Stomach (tissue), 8 donors: ENCODE measurements at regions not wholly inside any gene's neighbourhood (a gene's known extent, or its start where the extent isn't known, plus 50 kb on each side); places are given as distances from the start of the nearest gene placed in this dataset.
A peak's percentile ranks its signal among the peaks of the same experiment; 100 is the strongest.

Experiments
- DNase-seq, 2 donors: peaks; one replicate each; pipeline versions ENCODE4 v3.0.0 to v3.0.0-alpha.2; 2013 to 2019
- H3K27ac ChIP-seq, 5 donors: fragments of 200-600 bp in 4 of 5; sonication (generic) in 4 of 5; one replicate each; pipeline ENCODE4 v1.5.1; 2013 to 2019; ENCODE audit warnings: mild to moderate bottlenecking in 1 of 5, moderate library complexity in 1 of 5
- H3K27me3 ChIP-seq, 3 donors: fragments of 200-600 bp; sonication (generic); one replicate each; pipeline ENCODE4 v1.5.1; 2017 to 2019; ENCODE audit warnings: mixed run types in 1 of 3
- H3K36me3 ChIP-seq, 4 donors: fragments of 200-600 bp; sonication (generic); 1 replicate in 3 of 4; 2 replicates in 1 of 4; pipeline ENCODE4 v1.5.1; 2016 to 2019
- H3K4me1 ChIP-seq, 4 donors: fragments of 200-600 bp; sonication (generic); one replicate each; pipeline ENCODE4 v1.5.1; 2016 to 2019
- H3K4me3 ChIP-seq, 4 donors: fragments of 200-600 bp; sonication (generic) in 3 of 4; one replicate each; pipeline ENCODE4 v1.5.1; 2016 to 2019; ENCODE audit warnings: mild to moderate bottlenecking in 1 of 4
- H3K9me3 ChIP-seq, 4 donors: fragments of 200-600 bp; sonication (generic); one replicate each; pipeline ENCODE4 v1.5.1; 2016 to 2019
- CTCF ChIP-seq, 7 experiments: fragments of 450-650 bp in 4 of 7; fragments of 200-600 bp in 3 of 7; sonication (generic) in 3 of 7; IDR thresholded peaks; one replicate each; pipeline ENCODE4 v1.5.1; 2016 to 2019; ENCODE audit warnings: antibody characterized with exemption in 7 of 7, control low read depth in 2 of 7, mild to moderate bottlenecking in 1 of 7
- EP300 ChIP-seq: sonication (generic); formaldehyde crosslinking; IDR thresholded peaks from one replicate; pipeline ENCODE4 v1.6.1; 2017; ENCODE audit warnings: antibody characterized with exemption
- POLR2A ChIP-seq, 4 donors: fragments of 450-650 bp; IDR thresholded peaks; one replicate each; pipeline ENCODE4 v1.6.1; 2016; ENCODE audit warnings: antibody characterized with exemption in 4 of 4, control low read depth in 2 of 4, mild to moderate bottlenecking in 1 of 4, moderate library complexity in 1 of 4
- POLR2AphosphoS5 ChIP-seq, 3 donors: sonication (generic); formaldehyde crosslinking; IDR thresholded peaks; one replicate each; pipeline ENCODE4 v1.6.1; 2016; ENCODE audit warnings: antibody characterized with exemption in 3 of 3
- WGBS, 5 donors: extraction: QIAGEN DNeasy Blood & Tissue Kit in 3 of 5; methylation state at CpG; one replicate each; pipeline versions ENCODE4 v1.1.5 to v1.1.7; 2013 to 2018; 5-methylcytosine and 5-hydroxymethylcytosine counted together
- intact Hi-C: fragments of 100-400 bp; cut with DNase I; formaldehyde crosslinking; loops from one replicate; pipeline ENCODE4 v1.15.1; 2023; ENCODE audit warnings: low total_unique reads
- donor health status: healthy with polysubstance abuse.
- donor health status: Bipolar disorder and iron deficiency.
- donor health status: healthy.

DNA sequence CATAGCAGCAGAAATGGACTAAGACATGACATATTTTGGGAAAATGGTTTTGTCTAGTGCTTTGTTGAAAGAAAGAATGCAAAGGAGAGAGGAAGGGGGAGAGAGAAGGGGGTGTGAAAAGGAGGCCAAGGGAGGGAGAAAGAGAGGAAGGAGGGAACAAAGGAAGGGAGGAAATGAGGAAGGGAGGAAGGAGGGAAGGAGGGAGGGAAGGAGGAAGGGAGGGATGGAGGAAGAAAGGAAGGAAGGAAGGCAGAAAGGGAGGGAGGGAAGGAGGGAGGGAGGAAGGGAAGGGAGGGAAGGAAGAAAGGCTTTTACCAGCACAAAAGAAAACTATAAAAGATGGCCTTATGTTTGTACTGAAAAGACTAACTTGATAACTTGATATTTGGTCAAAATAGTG lies 65.1 kb upstream of the ST8SIA6 start:
- DNase-seq = no peak
- H3K9me3 ChIP-seq = peaks cover 0 to 3% (median 0%) of the 10 kb centered on the region in 4 donors
- no peak for TF ChIP-seq POLR2A (IDR thresholded peaks at IDR 0.05)
- TF ChIP-seq CTCF (IDR thresholded peaks at IDR 0.05) = no peak
- no peak for TF ChIP-seq POLR2AphosphoS5 (IDR thresholded peaks at IDR 0.05)
- no peak for TF ChIP-seq EP300
- no peak overlapping the region for H3K27ac ChIP-seq
- no peak overlapping the region for H3K4me3 ChIP-seq
- H3K27me3 ChIP-seq = no peaks in the 10 kb centered on the region
- H3K36me3 ChIP-seq = no peaks in the 10 kb centered on the region
- intact Hi-C loops = no loop called here
- no peaks in the 10 kb centered on the region for H3K4me1 ChIP-seq

GRCh38 chr10:17518338-17518737 lies 63.9 kb upstream of the ST8SIA6 start:
- Histone ChIP-seq H3K27ac (no peak overlapping the region), H3K27me3 (no peaks in the 10 kb centered on the region), H3K9me3 (peaks cover 0 to 3% (median 0%) of the 10 kb centered on the region in 4 donors), H3K4me3 (no peak overlapping the region), H3K4me1 (no peaks in the 10 kb centered on the region), H3K36me3 (no peaks in the 10 kb centered on the region)
- intact Hi-C loops = no loop called here
- WGBS, 5 donors = 91 to 99% (median 95%) methylated on average over 6 to 7 of the region's 7 CpGs
- DNase-seq = no peak
- no peak for TF ChIP-seq CTCF (IDR thresholded peaks at IDR 0.05)
- TF ChIP-seq POLR2AphosphoS5 (IDR thresholded peaks at IDR 0.05) = no peak
- TF ChIP-seq EP300 = no peak
- no peak for TF ChIP-seq POLR2A (IDR thresholded peaks at IDR 0.05)

GRCh38 chr10:17516376-17516775 lies 62.0 kb upstream of the ST8SIA6 start:
- H3K36me3 ChIP-seq = no peaks in the 10 kb centered on the region
- H3K9me3 ChIP-seq = no peaks in the 10 kb centered on the region
- no peaks in the 10 kb centered on the region for H3K27me3 ChIP-seq
- H3K4me3 ChIP-seq = no peak overlapping the region
- no peak for DNase-seq
- no peak overlapping the region for H3K27ac ChIP-seq
- intact Hi-C loops = no loop called here
- 82 to 94% (median 87%) methylated on average over 6 of the region's 6 CpGs for WGBS, 5 donors
- H3K4me1 ChIP-seq = peaks cover 0 to 9% (median 4%) of the 10 kb centered on the region in 4 donors
- TF ChIP-seq CTCF (IDR thresholded peaks at IDR 0.05) = no peak
- TF ChIP-seq POLR2AphosphoS5 (IDR thresholded peaks at IDR 0.05) = no peak
- no peak for TF ChIP-seq EP300
- no peak for TF ChIP-seq POLR2A (IDR thresholded peaks at IDR 0.05)

GRCh38 chr10:17512341-17513001 lies 58.1 kb upstream of the ST8SIA6 start:
- no peak for TF ChIP-seq POLR2A (IDR thresholded peaks at IDR 0.05)
- no peak for TF ChIP-seq CTCF (IDR thresholded peaks at IDR 0.05)
- TF ChIP-seq POLR2AphosphoS5 (IDR thresholded peaks at IDR 0.05) = peak in 1 of 3 donors; percentile 40
- 59 to 71% (median 68%) methylated on average over 5 of the region's 5 CpGs for whole genome bisulfite sequencing, 5 donors

More at GRCh38 chr10:17512341-17513001, 58.1 kb upstream of the ST8SIA6 start:
- H3K9me3 ChIP-seq = no peaks in the 10 kb centered on the region
- peak overlapping the region in 1 of 5 donors; percentile 19 for H3K27ac ChIP-seq
- H3K27me3 ChIP-seq = no peaks in the 10 kb centered on the region
- peak; percentile 41 to 69 for DNase-seq
- intact Hi-C loops = no loop called here
- H3K4me3 ChIP-seq = no peak overlapping the region
- no peaks in the 10 kb centered on the region for H3K36me3 ChIP-seq
- peaks cover 0 to 9% (median 4%) of the 10 kb centered on the region in 4 donors for H3K4me1 ChIP-seq
